HCT116 (cell line): ENCODE measurements at regions not wholly inside any gene's neighbourhood (a gene's known extent, or its start where the extent isn't known, plus 50 kb on each side); places are given as distances from the start of the nearest gene placed in this dataset.

ENCODE experiments used
- ATAC-seq: fragments of 200-7000 bp; cut with Tn5 transposase; 2 replicates; pipeline ENCODE4 v1.9.1; 2020; ENCODE audit warnings: mild to moderate bottlenecking, moderate library complexity
- BruUV-seq: library from RNA; stranded (reverse); fragments of 400-500 nt; replicated peaks from 2 replicates; lab custom pipeline; 2021; lab: Mats Ljungman, UMichigan
- CTCF ChIA-PET: fragments of 300-600 bp; sonication (Branson Sonifier 250); formaldehyde crosslinking; loops from one replicate; lab custom pipeline; 2021; ENCODE audit warnings: antibody characterized with exemption; lab: Charles Lee
- POLR2A ChIA-PET: fragments of 300-600, 350-600 bp; sonication (Branson Sonifier 250); formaldehyde crosslinking; loops from one replicate; lab custom pipeline; 2021; ENCODE audit warnings: antibody characterized with exemption; lab: Charles Lee
- RAD21 ChIA-PET, 2 experiments: fragments of 300-600 bp; sonication (Branson Sonifier 250); formaldehyde crosslinking; loops; one replicate each; lab custom pipeline; 2023; ENCODE audit warnings: low total read pairs in 2 of 2; ENCODE audit not compliant: uncharacterized antibody in 2 of 2, unreplicated experiment in 2 of 2, low non-redundant PET in 1 of 2; lab: Charles Lee
- DNase-seq: peaks from one replicate; pipeline ENCODE4 v3.0.0-alpha.2; 2010; ENCODE audit warnings: low read depth, low spot score
- H2AFZ ChIP-seq: fragments of 200-600 bp; shearing (Covaris generic), sonication (generic); 2 replicates; pipeline ENCODE4 v1.6.1; 2017; ENCODE audit warnings: low read depth, mixed run types, mixed read lengths, antibody characterized with exemption, low read length; ENCODE audit not compliant: poor library complexity, severe bottlenecking
- H3K27ac ChIP-seq: 2 replicates; pipeline ENCODE4 v1.5.1; 2012; ENCODE audit warnings: low read depth, low read length
- H3K27me3 ChIP-seq: fragments of 200-600 bp; sonication (generic); 2 replicates; pipeline ENCODE4 v1.6.1; 2016; ENCODE audit warnings: mixed run types, low read length, mixed read lengths; ENCODE audit not compliant: insufficient read depth
- H3K36me3 ChIP-seq, 2 experiments: fragments of 200-500 bp in 1 of 2; fragments of 200-600 bp in 1 of 2; sonication (Bioruptor generic) in 1 of 2; sonication (generic) in 1 of 2; 2 replicates each; pipeline versions ENCODE4 v1.5.1 to v1.6.1; 2014 to 2016; ENCODE audit warnings: low read length in 2 of 2, inconsistent platforms in 1 of 2, mixed read lengths in 1 of 2, mixed run types in 1 of 2; ENCODE audit not compliant: insufficient read depth in 2 of 2, control insufficient read depth in 1 of 2
- H3K4me1 ChIP-seq, 2 experiments: fragments of 200-600 bp in 1 of 2; sonication (generic) in 1 of 2; 2 replicates each; pipeline versions ENCODE4 v1.5.1 to v1.6.1; 2012 to 2017; ENCODE audit warnings: low read length in 2 of 2, inconsistent platforms in 1 of 2, mild to moderate bottlenecking in 1 of 2, mixed read lengths in 1 of 2, mixed run types in 1 of 2, moderate library complexity in 1 of 2; ENCODE audit not compliant: insufficient read depth in 2 of 2, control insufficient read depth in 1 of 2
- H3K4me2 ChIP-seq: fragments of 200-600 bp; sonication (generic); 2 replicates; pipeline ENCODE4 v1.6.1; 2017; ENCODE audit warnings: mixed run types, low read length, mixed read lengths
- H3K4me3 ChIP-seq, 2 experiments: fragments of 200-600 bp in 1 of 2; sonication (generic) in 1 of 2; replicated peaks in 1 of 2; 2 replicates each; pipeline ENCODE4 v1.5.1; 2011 to 2016; ENCODE audit warnings: low read length in 2 of 2, control low read depth in 1 of 2, low read depth in 1 of 2, mild to moderate bottlenecking in 1 of 2, mixed read lengths in 1 of 2, mixed run types in 1 of 2
- H3K79me2 ChIP-seq: fragments of 200-600 bp; sonication (generic); 2 replicates; pipeline ENCODE4 v1.6.1; 2017; ENCODE audit warnings: mild to moderate bottlenecking, mixed run types, low read length, moderate library complexity, mixed read lengths; ENCODE audit not compliant: insufficient read depth
- H3K9ac ChIP-seq: fragments of 200-600 bp; sonication (generic); 2 replicates; pipeline ENCODE4 v1.6.1; 2016; ENCODE audit warnings: low read length, mixed read lengths
- H3K9me2 ChIP-seq: fragments of 200-600 bp; sonication (generic), shearing (Covaris generic); 2 replicates; pipeline ENCODE4 v1.6.1; 2017; ENCODE audit warnings: mixed run types, mild to moderate bottlenecking, moderate library complexity; ENCODE audit not compliant: insufficient read depth
- H3K9me3 ChIP-seq, 2 experiments: fragments of 200-500 bp in 1 of 2; fragments of 200-600 bp in 1 of 2; sonication (Bioruptor generic) in 1 of 2; sonication (generic) in 1 of 2; 2 replicates each; pipeline ENCODE4 v1.6.1; 2014 to 2017; ENCODE audit warnings: low read length in 2 of 2, mixed read lengths in 2 of 2, inconsistent platforms in 1 of 2, low read depth in 1 of 2, mild to moderate bottlenecking in 1 of 2, mixed run types in 1 of 2, moderate library complexity in 1 of 2; ENCODE audit not compliant: control insufficient read depth in 1 of 2, insufficient read depth in 1 of 2
- H4K20me1 ChIP-seq: fragments of 200-600 bp; sonication (generic), shearing (Covaris generic); 2 replicates; pipeline ENCODE4 v1.6.1; 2017; ENCODE audit warnings: mixed run types, mild to moderate bottlenecking, moderate library complexity; ENCODE audit not compliant: insufficient read depth
- EZH2phosphoT487 ChIP-seq: fragments of 200-600 bp; IDR thresholded peaks from 2 replicates; pipeline ENCODE4 v1.6.1; 2018; ENCODE audit warnings: antibody characterized with exemption, borderline replicate concordance
- POLR2A ChIP-seq: IDR thresholded peaks from 2 replicates; pipeline ENCODE4 v1.7.0; 2011; ENCODE audit warnings: borderline replicate concordance; ENCODE audit not compliant: insufficient read depth, insufficient read length; ENCODE audit errors: extremely low read depth
- POLR2AphosphoS5 ChIP-seq: IDR thresholded peaks from 2 replicates; pipeline ENCODE4 v1.6.1; 2011; ENCODE audit warnings: mild to moderate bottlenecking, low read depth, low read length, moderate library complexity
- REST ChIP-seq: IDR thresholded peaks from 2 replicates; pipeline ENCODE4 v1.6.1; 2012; ENCODE audit warnings: low read depth
- SIN3A ChIP-seq: IDR thresholded peaks from 2 replicates; pipeline ENCODE4 v1.6.1; 2012; ENCODE audit warnings: low read depth
- SP1 ChIP-seq: IDR thresholded peaks from 2 replicates; pipeline ENCODE4 v1.6.1; 2012; ENCODE audit warnings: low read depth
- SRF ChIP-seq: IDR thresholded peaks from 2 replicates; pipeline ENCODE4 v1.6.1; 2012; ENCODE audit warnings: low read depth
- TCF7L2 ChIP-seq: IDR thresholded peaks from 2 replicates; pipeline ENCODE4 v1.7.0; 2011; ENCODE audit warnings: borderline replicate concordance, inconsistent platforms; ENCODE audit not compliant: insufficient read depth, insufficient read length; ENCODE audit errors: extremely low read depth
- YY1 ChIP-seq: IDR thresholded peaks from 2 replicates; pipeline ENCODE4 v1.6.1; 2011; ENCODE audit warnings: low read length, low read depth, moderate library complexity, mild to moderate bottlenecking; ENCODE audit not compliant: insufficient replicate concordance; ENCODE audit errors: extremely low read depth
- ZFX ChIP-seq: fragments of 450-650 bp; IDR thresholded peaks from 2 replicates; pipeline ENCODE4 v1.6.1; 2017
- ZNF274 ChIP-seq: fragments of 200-500 bp; sonication (Bioruptor generic); IDR thresholded peaks from 2 replicates; pipeline ENCODE4 v1.6.1; 2014; ENCODE audit warnings: mild to moderate bottlenecking, low read depth, low read length, inconsistent platforms
- intact Hi-C: fragments of 100-400 bp; cut with micrococcal nuclease; formaldehyde crosslinking; loops from 2 replicates; pipeline ENCODE4 v1.10.0; 2022

- Histone ChIP-seq H3K4me3 (no peak overlapping the region), H3K9ac (no peak overlapping the region), H3K79me2 (no peaks in the 10 kb centered on the region), H2AFZ (no peak overlapping the region), H3K9me2 (no peaks in the 10 kb centered on the region), H4K20me1 (no peaks in the 10 kb centered on the region), H3K27me3 (no peaks in the 10 kb centered on the region), H3K9me3 (peaks cover 0 to 12% of the 10 kb centered on the region in 2 experiments; a peak in 2 of 4 replicates), H3K4me1 (no peaks in the 10 kb centered on the region)
- ChIA-PET POLR2A (no interaction called here), CTCF (no interaction called here), RAD21 (no interaction called here)
- no peak for ATAC-seq
- no peak for TF ChIP-seq REST
- no peak for TF ChIP-seq TCF7L2
- TF ChIP-seq SRF: no peak
- TF ChIP-seq SIN3A: no peak
- TF ChIP-seq SP1: no peak
- TF ChIP-seq POLR2A: no peak
- TF ChIP-seq EZH2phosphoT487: no peak
- TF ChIP-seq YY1: no peak
- TF ChIP-seq ZFX: no peak
- no peak for TF ChIP-seq ZNF274
- TF ChIP-seq POLR2AphosphoS5: no peak
- TF ChIP-seq, all 23 proteins: peak for 0
- intact Hi-C loops: no loop called here
- BruUV-seq: no TSS peak
- H3K36me3 ChIP-seq: no peaks in the 10 kb centered on the region
- H3K4me2 ChIP-seq: no peak overlapping the region
- H3K27ac ChIP-seq: no peak overlapping the region
- DNase-seq: no peak
Observed at GRCh38 chr9:12448246-12448645, 244.9 kb upstream of the TYRP1 start.
